ENCODE measurements at regions not wholly inside any gene's neighbourhood (a gene's known extent, or its start where the extent isn't known, plus 50 kb on each side); places are given as distances from the start of the nearest gene placed in this dataset.
"Not testable (repeated sequence)": the region's sequence is repeated elsewhere in the genome, so short reads cannot be mapped to it uniquely, and the experiment has no call there.

DNA sequence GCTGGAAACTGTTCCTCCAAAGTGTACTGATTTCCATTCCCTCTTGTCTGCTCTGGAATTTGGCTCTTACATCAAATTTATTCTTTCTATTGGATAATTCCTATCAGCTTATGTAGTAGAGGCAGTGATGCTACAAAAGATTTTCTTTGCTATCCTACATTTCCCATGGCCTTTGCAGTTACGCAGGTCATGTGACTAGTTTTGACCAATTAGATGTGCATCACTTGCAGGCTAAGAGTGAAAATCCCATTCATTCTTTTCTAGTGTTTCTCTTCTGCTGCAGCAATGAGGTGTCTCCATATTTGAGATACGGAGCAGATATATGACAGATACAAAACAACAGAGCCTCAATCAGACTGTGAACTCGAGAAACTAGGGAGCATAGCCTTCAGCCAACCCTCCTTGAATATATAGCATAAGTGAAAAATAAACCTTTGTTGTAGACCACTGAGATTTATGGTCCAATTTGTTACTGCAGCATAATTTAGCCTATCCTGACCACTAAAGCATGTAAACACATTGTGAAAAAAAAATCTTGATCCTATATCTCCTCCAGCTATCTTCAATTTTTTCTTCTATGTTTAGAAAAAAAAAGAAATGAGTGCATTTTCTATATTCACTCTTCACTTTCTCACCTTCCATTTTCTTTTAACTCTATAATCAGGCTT lies 102.0 kb downstream of the HNMT start:
- Histone ChIP-seq H3K4me3 (replicated peaks; ENCODE audit: insufficient read depth, low read length) (no peak overlapping the region), H3K27me3 (ENCODE audit: insufficient read depth, poor library complexity, severe bottlenecking) (peaks cover 2% of the 10 kb centered on the region), H3K27ac (replicated peaks) (no peak overlapping the region)
- DNase-seq (ENCODE audit: low read depth in 1 of 2, low spot score in 1 of 2): no peak
- TF ChIP-seq GABPA (IDR thresholded peaks at IDR 0.05; ENCODE audit: low read depth) (no peak), POLR2AphosphoS5 (IDR thresholded peaks at IDR 0.05; ENCODE audit: low read depth) (no peak), SPI1 (IDR thresholded peaks at IDR 0.05; ENCODE audit: borderline replicate concordance, low read depth) (no peak), CTCF (IDR thresholded peaks at IDR 0.05; ENCODE audit: insufficient read depth, low read length) (no peak)
- TF ChIP-seq, protein P1, sequence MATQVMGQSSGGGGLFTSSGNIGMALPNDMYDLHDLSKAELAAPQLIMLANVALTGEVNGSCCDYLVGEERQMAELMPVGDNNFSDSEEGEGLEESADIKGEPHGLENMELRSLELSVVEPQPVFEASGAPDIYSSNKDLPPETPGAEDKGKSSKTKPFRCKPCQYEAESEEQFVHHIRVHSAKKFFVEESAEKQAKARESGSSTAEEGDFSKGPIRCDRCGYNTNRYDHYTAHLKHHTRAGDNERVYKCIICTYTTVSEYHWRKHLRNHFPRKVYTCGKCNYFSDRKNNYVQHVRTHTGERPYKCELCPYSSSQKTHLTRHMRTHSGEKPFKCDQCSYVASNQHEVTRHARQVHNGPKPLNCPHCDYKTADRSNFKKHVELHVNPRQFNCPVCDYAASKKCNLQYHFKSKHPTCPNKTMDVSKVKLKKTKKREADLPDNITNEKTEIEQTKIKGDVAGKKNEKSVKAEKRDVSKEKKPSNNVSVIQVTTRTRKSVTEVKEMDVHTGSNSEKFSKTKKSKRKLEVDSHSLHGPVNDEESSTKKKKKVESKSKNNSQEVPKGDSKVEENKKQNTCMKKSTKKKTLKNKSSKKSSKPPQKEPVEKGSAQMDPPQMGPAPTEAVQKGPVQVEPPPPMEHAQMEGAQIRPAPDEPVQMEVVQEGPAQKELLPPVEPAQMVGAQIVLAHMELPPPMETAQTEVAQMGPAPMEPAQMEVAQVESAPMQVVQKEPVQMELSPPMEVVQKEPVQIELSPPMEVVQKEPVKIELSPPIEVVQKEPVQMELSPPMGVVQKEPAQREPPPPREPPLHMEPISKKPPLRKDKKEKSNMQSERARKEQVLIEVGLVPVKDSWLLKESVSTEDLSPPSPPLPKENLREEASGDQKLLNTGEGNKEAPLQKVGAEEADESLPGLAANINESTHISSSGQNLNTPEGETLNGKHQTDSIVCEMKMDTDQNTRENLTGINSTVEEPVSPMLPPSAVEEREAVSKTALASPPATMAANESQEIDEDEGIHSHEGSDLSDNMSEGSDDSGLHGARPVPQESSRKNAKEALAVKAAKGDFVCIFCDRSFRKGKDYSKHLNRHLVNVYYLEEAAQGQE (IDR thresholded peaks at IDR 0.05; ENCODE audit: insufficient replicate concordance, low read depth): no peak

DNA sequence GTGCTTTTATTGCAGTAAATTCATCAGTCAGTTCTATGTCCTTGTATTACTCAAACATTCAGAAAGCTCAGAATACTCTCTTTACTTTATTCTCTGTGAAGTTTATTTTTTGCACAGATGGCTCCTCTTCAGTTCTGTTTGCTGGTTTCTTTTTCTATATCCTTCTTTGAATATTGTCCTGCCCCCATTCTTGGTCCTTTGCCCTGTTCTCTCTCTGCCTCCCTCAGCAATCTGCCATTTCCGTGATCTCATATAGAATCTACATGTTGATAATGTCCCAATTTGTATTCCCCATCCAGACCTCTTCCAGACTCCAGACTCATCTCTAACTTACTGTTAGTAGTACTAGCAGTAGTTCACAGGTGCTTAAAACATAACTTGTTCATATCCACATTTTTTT lies 102.6 kb downstream of the HNMT start:
- H3K27me3 ChIP-seq (ENCODE audit: insufficient read depth, poor library complexity, severe bottlenecking): peaks cover 2% of the 10 kb centered on the region
- TF ChIP-seq GABPA (IDR thresholded peaks at IDR 0.05; ENCODE audit: low read depth) (no peak), POLR2AphosphoS5 (IDR thresholded peaks at IDR 0.05; ENCODE audit: low read depth) (no peak)
- H3K27ac ChIP-seq (replicated peaks): no peak overlapping the region
- no peak overlapping the region for H3K4me3 ChIP-seq (replicated peaks; ENCODE audit: insufficient read depth, low read length)
- DNase-seq (ENCODE audit: low read depth in 1 of 2, low spot score in 1 of 2): no peak

DNA sequence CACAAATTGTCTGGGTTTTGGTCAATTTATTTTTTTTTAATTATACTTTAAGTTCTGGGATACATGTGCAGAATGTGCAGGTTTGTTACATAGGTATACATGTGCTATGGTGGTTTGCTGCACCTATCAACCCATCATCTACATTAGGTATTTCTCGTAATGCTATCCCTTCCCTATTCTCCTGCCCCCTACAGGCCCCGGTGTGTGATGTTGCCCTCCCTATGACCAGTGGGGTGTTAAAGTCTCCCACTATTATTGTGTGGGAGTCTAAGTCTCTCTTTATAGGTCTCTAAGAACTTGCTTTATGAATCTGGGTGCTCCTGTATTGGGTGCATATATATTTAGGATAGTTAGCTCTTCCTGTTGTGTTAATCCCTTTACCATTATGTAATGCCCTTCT lies 104.4 kb downstream of the HNMT start:
- not testable (repeated sequence) for H3K27me3 ChIP-seq (ENCODE audit: insufficient read depth, poor library complexity, severe bottlenecking)

GRCh38 chr2:138071042-138071719 lies 106.9 kb downstream of the HNMT start:
- DNase-seq (ENCODE audit: low read depth in 1 of 2, low spot score in 1 of 2); H3K27me3 ChIP-seq (ENCODE audit: insufficient read depth, poor library complexity, severe bottlenecking); H3K4me3 ChIP-seq (replicated peaks; ENCODE audit: insufficient read depth, low read length); H3K27ac ChIP-seq (replicated peaks): not testable (repeated sequence)

More for the DNA sequence above, 104.4 kb downstream of the HNMT start:
- not testable (repeated sequence) for H3K4me3 ChIP-seq (replicated peaks; ENCODE audit: insufficient read depth, low read length); H3K27ac ChIP-seq (replicated peaks); DNase-seq (ENCODE audit: low read depth in 1 of 2, low spot score in 1 of 2)

- DNase-seq (ENCODE audit: low read depth in 1 of 2, low spot score in 1 of 2): no peak
- H3K27ac ChIP-seq (replicated peaks): no peak overlapping the region
- no peak for TF ChIP-seq POLR2AphosphoS5 (IDR thresholded peaks at IDR 0.05; ENCODE audit: low read depth)
- TF ChIP-seq GABPA (IDR thresholded peaks at IDR 0.05; ENCODE audit: low read depth): no peak
- TF ChIP-seq, protein P1 (IDR thresholded peaks at IDR 0.05; ENCODE audit: insufficient replicate concordance, low read depth): no peak
- TF ChIP-seq CTCF (IDR thresholded peaks at IDR 0.05; ENCODE audit: insufficient read depth, low read length): no peak
- TF ChIP-seq SPI1 (IDR thresholded peaks at IDR 0.05; ENCODE audit: borderline replicate concordance, low read depth): no peak
These were observed 107.7 kb downstream of the HNMT start for GRCh38 chr2:138071720-138072719.

More at GRCh38 chr2:138071720-138072719, 107.7 kb downstream of the HNMT start:
- H3K4me3 ChIP-seq (replicated peaks; ENCODE audit: insufficient read depth, low read length): no peak overlapping the region
- peaks cover 2% of the 10 kb centered on the region for H3K27me3 ChIP-seq (ENCODE audit: insufficient read depth, poor library complexity, severe bottlenecking)

Data from HL-60 (cell line).